Spleen (tissue), 7 donors: ENCODE measurements at regions not wholly inside any gene's neighbourhood (a gene's known extent, or its start where the extent isn't known, plus 50 kb on each side); places are given as distances from the start of the nearest gene placed in this dataset.

Experiments
- CTCF ChIP-seq, 11 experiments: fragments of 200-600 bp in 7 of 11; fragments of 450-650 bp in 4 of 11; sonication (generic) in 4 of 11; IDR thresholded peaks in 8 of 11; conservative IDR thresholded peaks in 3 of 11; 1 replicate in 7 of 11; 2 replicates in 4 of 11; pipeline versions ENCODE4 v1.4.0 to v1.8.0; 2016 to 2021; ENCODE audit warnings: antibody characterized with exemption in 11 of 11, inconsistent platforms in 4 of 11, mild to moderate bottlenecking in 1 of 11
- POLR2A ChIP-seq, 3 donors: fragments of 450-650 bp; IDR thresholded peaks; one replicate each; pipeline ENCODE4 v1.5.1; 2017; ENCODE audit warnings: antibody characterized with exemption in 3 of 3, mild to moderate bottlenecking in 1 of 3
- POLR2AphosphoS5 ChIP-seq, 3 donors: sonication (generic); formaldehyde crosslinking; IDR thresholded peaks; one replicate each; pipeline ENCODE4 v1.5.1; 2017; ENCODE audit warnings: antibody characterized with exemption in 3 of 3
- donor health status: DM: no; HTN: no; CAD: no; lungs with moderate emphysema.
- donor health status: DM: no; HTN: no; CAD: no.
- donor health status: DM: no; HTN: no; CAD: no.

- no peak for TF ChIP-seq POLR2A (IDR thresholded peaks at IDR 0.05)
- no peak for TF ChIP-seq CTCF (IDR thresholded peaks at IDR 0.05 in 8 of 11, conservative IDR thresholded peaks at IDR 0.05 in 3 of 11)
- no peak for TF ChIP-seq POLR2AphosphoS5 (IDR thresholded peaks at IDR 0.05)
Measured at GRCh38 chr14:23862513-23862912, 91.1 kb upstream of the DHRS4 start.
